SK-N-SH (cell line): ENCODE measurements at regions not wholly inside any gene's neighbourhood (a gene's known extent, or its start where the extent isn't known, plus 50 kb on each side); places are given as distances from the start of the nearest gene placed in this dataset.

ENCODE experiments used
- SMC3 ChIP-seq: IDR thresholded peaks from 2 replicates; pipeline ENCODE4 v1.6.1; 2012; ENCODE audit warnings: low read depth, low read length, improper control_type of control experiment
- TF ChIP-seq, protein P1 (sequence below): fragments of 200-600 bp; sonication (generic); IDR thresholded peaks from 2 replicates; pipeline ENCODE4 v1.6.1; 2017; ENCODE audit warnings: antibody characterized with exemption, mild to moderate bottlenecking, moderate library complexity

DNA sequence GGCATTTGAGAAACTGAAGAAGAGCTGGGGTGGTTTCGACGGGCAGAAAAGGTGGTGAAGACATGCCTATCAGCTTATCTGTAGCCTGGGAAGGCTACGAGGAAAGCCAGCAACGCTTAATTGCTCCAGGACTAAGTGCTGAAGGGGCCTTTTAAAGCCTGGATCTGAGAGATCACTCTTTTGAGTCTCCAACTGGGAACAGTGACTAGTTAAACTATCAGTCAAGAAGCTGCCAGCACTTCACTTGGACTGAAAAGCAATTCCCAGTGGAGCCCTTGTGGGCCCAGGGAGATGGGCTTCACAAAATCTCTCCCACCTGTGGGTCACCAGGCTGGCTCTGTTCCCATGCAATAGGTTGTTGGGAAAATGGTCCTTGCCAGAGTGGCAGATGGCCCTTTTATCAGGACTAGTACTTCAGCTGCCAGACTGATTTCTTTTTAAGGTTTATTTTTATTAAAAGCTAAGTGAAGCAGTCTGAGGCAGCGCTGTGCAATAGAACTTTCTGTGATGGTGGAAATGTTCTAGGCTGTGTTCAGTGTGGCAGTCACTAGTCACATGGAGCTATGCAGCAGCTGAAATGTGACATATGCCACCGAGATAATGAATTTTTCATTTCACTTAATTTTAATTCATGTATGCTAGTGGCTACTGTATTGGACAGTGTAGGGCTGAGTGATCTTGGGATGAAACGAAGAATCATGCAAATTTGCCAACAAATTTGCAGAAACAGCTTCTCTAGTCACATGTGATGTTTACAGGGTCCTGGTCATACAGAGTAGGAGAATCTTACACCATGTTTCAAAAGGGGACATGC, 276.8 kb downstream of the PCNX1 start:
- TF ChIP-seq, protein P1, sequence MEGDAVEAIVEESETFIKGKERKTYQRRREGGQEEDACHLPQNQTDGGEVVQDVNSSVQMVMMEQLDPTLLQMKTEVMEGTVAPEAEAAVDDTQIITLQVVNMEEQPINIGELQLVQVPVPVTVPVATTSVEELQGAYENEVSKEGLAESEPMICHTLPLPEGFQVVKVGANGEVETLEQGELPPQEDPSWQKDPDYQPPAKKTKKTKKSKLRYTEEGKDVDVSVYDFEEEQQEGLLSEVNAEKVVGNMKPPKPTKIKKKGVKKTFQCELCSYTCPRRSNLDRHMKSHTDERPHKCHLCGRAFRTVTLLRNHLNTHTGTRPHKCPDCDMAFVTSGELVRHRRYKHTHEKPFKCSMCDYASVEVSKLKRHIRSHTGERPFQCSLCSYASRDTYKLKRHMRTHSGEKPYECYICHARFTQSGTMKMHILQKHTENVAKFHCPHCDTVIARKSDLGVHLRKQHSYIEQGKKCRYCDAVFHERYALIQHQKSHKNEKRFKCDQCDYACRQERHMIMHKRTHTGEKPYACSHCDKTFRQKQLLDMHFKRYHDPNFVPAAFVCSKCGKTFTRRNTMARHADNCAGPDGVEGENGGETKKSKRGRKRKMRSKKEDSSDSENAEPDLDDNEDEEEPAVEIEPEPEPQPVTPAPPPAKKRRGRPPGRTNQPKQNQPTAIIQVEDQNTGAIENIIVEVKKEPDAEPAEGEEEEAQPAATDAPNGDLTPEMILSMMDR = no peak
- no peak for TF ChIP-seq SMC3
